H9 (cell line): ENCODE measurements at regions not wholly inside any gene's neighbourhood (a gene's known extent, or its start where the extent isn't known, plus 50 kb on each side); places are given as distances from the start of the nearest gene placed in this dataset.

Source experiments
- DNase-seq: peaks from one replicate; pipeline ENCODE4 v3.0.0-alpha.2; 2017
- H2AFZ ChIP-seq: one replicate; pipeline ENCODE4 v1.6.1; 2013; ENCODE audit warnings: mild to moderate bottlenecking, low read length, control low read depth, moderate library complexity
- H2AK5ac ChIP-seq: 2 replicates; pipeline ENCODE4 v1.6.1; 2013; ENCODE audit warnings: low read length, control low read depth, mixed read lengths; ENCODE audit not compliant: insufficient read length
- H2BK120ac ChIP-seq: one replicate; pipeline ENCODE4 v1.6.1; 2013; ENCODE audit warnings: low read depth, mild to moderate bottlenecking, low read length, control low read depth, inconsistent platforms; ENCODE audit not compliant: poor library complexity, severe bottlenecking
- H2BK12ac ChIP-seq: 2 replicates; pipeline ENCODE4 v1.6.1; 2013; ENCODE audit warnings: low read length, control low read depth, mixed read lengths, low read depth; ENCODE audit not compliant: insufficient read length
- H2BK15ac ChIP-seq: 2 replicates; pipeline ENCODE4 v1.6.1; 2013; ENCODE audit warnings: low read depth, low read length, control low read depth
- H2BK20ac ChIP-seq: one replicate; pipeline ENCODE4 v1.6.1; 2013; ENCODE audit warnings: low read depth, mild to moderate bottlenecking, low read length, control low read depth, inconsistent platforms; ENCODE audit not compliant: poor library complexity, severe bottlenecking
- H2BK5ac ChIP-seq: 2 replicates; pipeline ENCODE4 v1.6.1; 2013; ENCODE audit warnings: low read length, control low read depth, mixed read lengths; ENCODE audit not compliant: insufficient read length
- H3K14ac ChIP-seq: 2 replicates; pipeline ENCODE4 v1.6.1; 2013; ENCODE audit warnings: low read length, control low read depth; ENCODE audit not compliant: insufficient read depth
- H3K18ac ChIP-seq: 2 replicates; pipeline ENCODE4 v1.6.1; 2013; ENCODE audit warnings: low read depth, mild to moderate bottlenecking, mixed read lengths, low read length, control low read depth; ENCODE audit not compliant: insufficient read length
- H3K23ac ChIP-seq: 2 replicates; pipeline ENCODE4 v1.6.1; 2013; ENCODE audit warnings: low read length, control low read depth, mixed read lengths, low read depth; ENCODE audit not compliant: insufficient read length
- H3K23me2 ChIP-seq: 2 replicates; pipeline ENCODE4 v1.6.1; 2013; ENCODE audit warnings: low read depth, mild to moderate bottlenecking, mixed read lengths, low read length, control low read depth; ENCODE audit not compliant: insufficient read length, poor library complexity, severe bottlenecking
- H3K27ac ChIP-seq: 2 replicates; pipeline ENCODE4 v1.5.1; 2013; ENCODE audit warnings: low read length, control low read depth, mixed read lengths, low read depth; ENCODE audit not compliant: insufficient read length
- H3K27me3 ChIP-seq: 2 replicates; pipeline ENCODE4 v1.6.1; 2013; ENCODE audit warnings: low read length, control low read depth, inconsistent platforms; ENCODE audit not compliant: insufficient read depth
- H3K4ac ChIP-seq: 2 replicates; pipeline ENCODE4 v1.6.1; 2013; ENCODE audit warnings: low read depth, mild to moderate bottlenecking, control low read depth, inconsistent platforms, low read length, moderate library complexity
- H3K4me1 ChIP-seq: 2 replicates; pipeline ENCODE4 v1.6.1; 2013; ENCODE audit warnings: low read length, control low read depth, inconsistent platforms; ENCODE audit not compliant: insufficient read depth
- H3K4me2 ChIP-seq: 2 replicates; pipeline ENCODE4 v1.6.1; 2013; ENCODE audit warnings: low read length, control low read depth, mixed read lengths; ENCODE audit not compliant: insufficient read length, insufficient read depth
- H3K56ac ChIP-seq: 2 replicates; pipeline ENCODE4 v1.6.1; 2013; ENCODE audit warnings: low read depth, mild to moderate bottlenecking, mixed read lengths, low read length, control low read depth; ENCODE audit not compliant: insufficient read length
- H3K79me1 ChIP-seq: 2 replicates; pipeline ENCODE4 v1.6.1; 2013; ENCODE audit warnings: low read depth, mild to moderate bottlenecking, moderate library complexity, low read length, control low read depth, inconsistent platforms; ENCODE audit not compliant: insufficient read depth, poor library complexity, severe bottlenecking
- H3K79me2 ChIP-seq: 2 replicates; pipeline ENCODE4 v1.6.1; 2013; ENCODE audit warnings: low read length, control low read depth, inconsistent platforms; ENCODE audit not compliant: insufficient read depth
- H3K9ac ChIP-seq: 2 replicates; pipeline ENCODE4 v1.6.1; 2013; ENCODE audit warnings: low read length, control low read depth, mixed read lengths; ENCODE audit not compliant: insufficient read length; ENCODE audit errors: extremely low read depth
- H3K9me3 ChIP-seq: one replicate; pipeline ENCODE4 v1.6.1; 2013; ENCODE audit warnings: low read depth, low read length, inconsistent platforms; ENCODE audit not compliant: control insufficient read depth
- H3T11ph ChIP-seq: one replicate; pipeline ENCODE4 v1.6.1; 2013; ENCODE audit warnings: mild to moderate bottlenecking, low read length, control low read depth, inconsistent platforms
- H4K20me1 ChIP-seq: one replicate; pipeline ENCODE4 v1.6.1; 2013; ENCODE audit not compliant: control insufficient read depth, insufficient read length, insufficient read depth
- H4K5ac ChIP-seq: 2 replicates; pipeline ENCODE4 v1.6.1; 2013; ENCODE audit warnings: low read depth, mild to moderate bottlenecking, mixed read lengths, low read length, control low read depth; ENCODE audit not compliant: insufficient read length
- H4K8ac ChIP-seq: replicated peaks from 2 replicates; pipeline ENCODE4 v1.6.1; 2013; ENCODE audit warnings: low read length, control low read depth, mixed read lengths, low read depth; ENCODE audit not compliant: insufficient read length
- H4K91ac ChIP-seq: 2 replicates; pipeline ENCODE4 v1.6.1; 2013; ENCODE audit warnings: low read depth, mild to moderate bottlenecking, moderate library complexity, mixed read lengths, low read length, control low read depth; ENCODE audit not compliant: insufficient read length
- H3K27ac Mint-ChIP-seq, 3 experiments: 2 replicates in 2 of 3; 3 replicates in 1 of 3; pipeline ENCODE4 v1.8.0; 2020 to 2021; ENCODE audit warnings: mixed read lengths in 3 of 3, mild to moderate bottlenecking in 1 of 3, moderate library complexity in 1 of 3
- H3K27me3 Mint-ChIP-seq: 2 replicates; pipeline ENCODE4 v1.8.0; 2021; ENCODE audit warnings: low read depth, mild to moderate bottlenecking, moderate library complexity, mixed read lengths
- H3K36me3 Mint-ChIP-seq, 3 experiments: 2 replicates in 2 of 3; 3 replicates in 1 of 3; pipeline ENCODE4 v1.8.0; 2020 to 2021; ENCODE audit warnings: low read depth in 3 of 3, mixed read lengths in 3 of 3; ENCODE audit not compliant: insufficient read depth in 1 of 3
- H3K4me1 Mint-ChIP-seq, 2 experiments: 2 replicates each; pipeline ENCODE4 v1.8.0; 2020; ENCODE audit warnings: mixed read lengths in 2 of 2
- H3K4me3 Mint-ChIP-seq, 2 experiments: 2 replicates in 1 of 2; 3 replicates in 1 of 2; pipeline ENCODE4 v1.8.0; 2020 to 2021; ENCODE audit warnings: mild to moderate bottlenecking in 2 of 2, mixed read lengths in 2 of 2, moderate library complexity in 1 of 2
- H3K9me3 Mint-ChIP-seq, 2 experiments: 2 replicates in 1 of 2; 3 replicates in 1 of 2; pipeline ENCODE4 v1.8.0; 2020; ENCODE audit warnings: mild to moderate bottlenecking in 2 of 2, mixed read lengths in 2 of 2, moderate library complexity in 1 of 2
- CTCF ChIP-seq: fragments of 200-600 bp; sonication (generic); conservative IDR thresholded peaks from 3 replicates; pipeline ENCODE4 v1.8.0; 2021; ENCODE audit warnings: antibody characterized with exemption, mild to moderate bottlenecking
- WGBS: extraction: QIAGEN DNeasy Blood & Tissue Kit; methylation state at CpG from one replicate; pipeline ENCODE4 v1.1.7; 2013; ENCODE audit warnings: missing lambda C conversion rate, low lambda C conversion rate, mixed read lengths; ENCODE audit not compliant: insufficient read length; ENCODE audit errors: extremely low coverage; 5-methylcytosine and 5-hydroxymethylcytosine counted together

GRCh38 chr14:38080696-38081095 is 127.0 kb upstream of the SSTR1 start:
- Histone ChIP-seq H3K23me2 (no peaks in the 10 kb centered on the region), H3K9me3 (no peaks in the 10 kb centered on the region), H2AFZ (no peak overlapping the region), H2AK5ac (no peak overlapping the region), H2BK120ac (no peak overlapping the region), H3K27me3 (no peaks in the 10 kb centered on the region), H3K4me1 (peaks cover 5% of the 10 kb centered on the region), H3K18ac (no peak overlapping the region), H3K9ac (no peak overlapping the region), H3K14ac (no peak overlapping the region), H3K27ac (no peak overlapping the region), H2BK20ac (no peak overlapping the region), H3K56ac (no peak overlapping the region), H2BK12ac (no peak overlapping the region), H3K23ac (no peak overlapping the region), H4K20me1 (no peaks in the 10 kb centered on the region), H2BK15ac (no peak overlapping the region), H3K4me2 (no peak overlapping the region), H4K8ac (no peak overlapping the region), H3T11ph (no peak overlapping the region), H3K4ac (no peak overlapping the region), H3K79me2 (no peaks in the 10 kb centered on the region), H2BK5ac (no peak overlapping the region), H4K91ac (no peak overlapping the region), H4K5ac (no peak overlapping the region), H3K79me1 (no peaks in the 10 kb centered on the region)
- Mint-ChIP-seq H3K27me3 (no peaks in the 10 kb centered on the region), H3K4me1 (peaks cover 28 to 34% of the 10 kb centered on the region in 2 experiments), H3K9me3 (peaks cover 2% of the 10 kb centered on the region in 2 experiments; a peak in 1 of 5 replicates), H3K4me3 (no peak overlapping the region), H3K27ac (no peak overlapping the region), H3K36me3 (peaks cover 0 to 3% (median 0%) of the 10 kb centered on the region in 3 experiments; a peak in 1 of 7 replicates)
- DNase-seq, result no peak
- no CpG with 5 or more reads among the region's 2 CpGs for WGBS
- no peak for TF ChIP-seq CTCF
